Adrenal gland (tissue), 9 donors: ENCODE measurements at regions not wholly inside any gene's neighbourhood (a gene's known extent, or its start where the extent isn't known, plus 50 kb on each side); places are given as distances from the start of the nearest gene placed in this dataset.

Experiments used
- DNase-seq, 7 donors: peaks; one replicate each; pipeline ENCODE4 v3.0.0-alpha.2; 2019 to 2020
- H3K27ac ChIP-seq, 5 donors: fragments of 200-600 bp; sonication (generic) in 4 of 5; 1 replicate in 3 of 5; 2 replicates in 2 of 5; pipeline versions ENCODE4 v1.5.1 to v1.8.0; 2016 to 2020; ENCODE audit warnings: mild to moderate bottlenecking in 1 of 5
- H3K27me3 ChIP-seq: fragments of 200-600 bp; 2 replicates; pipeline ENCODE4 v1.8.0; 2021
- H3K36me3 ChIP-seq, 2 donors: fragments of 200-600 bp; replicated peaks in 1 of 2; 1 replicate in 1 of 2; 2 replicates in 1 of 2; pipeline versions ENCODE4 v1.5.1 to v1.8.0; 2018 to 2022
- H3K4me1 ChIP-seq, 2 donors: fragments of 200-600 bp; replicated peaks in 1 of 2; 1 replicate in 1 of 2; 2 replicates in 1 of 2; pipeline versions ENCODE4 v1.5.1 to v1.8.0; 2018 to 2021
- H3K4me3 ChIP-seq, 4 donors: fragments of 200-600 bp; sonication (generic) in 3 of 4; one replicate each; pipeline ENCODE4 v1.5.1; 2016 to 2018
- H3K9me3 ChIP-seq, 3 donors: fragments of 200-600 bp; sonication (generic) in 1 of 3; replicated peaks in 1 of 3; 1 replicate in 2 of 3; 2 replicates in 1 of 3; pipeline versions ENCODE4 v1.5.1 to v1.8.0; 2016 to 2021
- POLR2A ChIP-seq, 2 donors: fragments of 450-650 bp; IDR thresholded peaks; one replicate each; pipeline ENCODE4 v1.6.1; 2017; ENCODE audit warnings: antibody characterized with exemption in 2 of 2, mild to moderate bottlenecking in 2 of 2, moderate library complexity in 1 of 2
- WGBS, 4 donors: extraction: QIAGEN DNeasy Blood & Tissue Kit in 2 of 4; methylation state at CpG; one replicate each; pipeline versions ENCODE4 v1.1.5 to v1.1.7; 2013 to 2017; 5-methylcytosine and 5-hydroxymethylcytosine counted together
- intact Hi-C, 2 donors: fragments of 100-400 bp; cut with DNase I; formaldehyde crosslinking; loops; one replicate each; pipeline versions ENCODE4 v1.14.1 to v1.15.0; 2022 to 2023
- TF ChIP-seq, protein P1 (sequence below), 6 experiments: fragments of 450-650 bp in 4 of 6; fragments of 200-600 bp in 2 of 6; sonication (generic) in 1 of 6; IDR thresholded peaks; 1 replicate in 5 of 6; 2 replicates in 1 of 6; pipeline versions ENCODE4 v1.5.1 to v1.8.0; 2016 to 2021; ENCODE audit warnings: antibody characterized with exemption in 6 of 6, mild to moderate bottlenecking in 2 of 6, moderate library complexity in 1 of 6
- donor health status: healthy with polysubstance abuse.
- donor health status: Bipolar disorder and iron deficiency.
- donor health status: DM: yes; HTN: yes; CAD: no.
- donor health status: DM: no; HTN: no; CAD: no.
- donor health status: DM: no; HTN: no; CAD: no.

GRCh38 chr5:142472306-142472951 lies 147.6 kb upstream of the SPRY4 start:
- DNase-seq: no peak
- intact Hi-C loops: no loop called here
- no peaks in the 10 kb centered on the region for H3K9me3 ChIP-seq
- WGBS, 4 donors: 79 to 94% (median 83%) methylated on average over 7 of the region's 7 CpGs
- H3K27ac ChIP-seq: no peak overlapping the region
- no peak overlapping the region for H3K4me3 ChIP-seq
- no peaks in the 10 kb centered on the region for H3K27me3 ChIP-seq
- TF ChIP-seq, protein P1, sequence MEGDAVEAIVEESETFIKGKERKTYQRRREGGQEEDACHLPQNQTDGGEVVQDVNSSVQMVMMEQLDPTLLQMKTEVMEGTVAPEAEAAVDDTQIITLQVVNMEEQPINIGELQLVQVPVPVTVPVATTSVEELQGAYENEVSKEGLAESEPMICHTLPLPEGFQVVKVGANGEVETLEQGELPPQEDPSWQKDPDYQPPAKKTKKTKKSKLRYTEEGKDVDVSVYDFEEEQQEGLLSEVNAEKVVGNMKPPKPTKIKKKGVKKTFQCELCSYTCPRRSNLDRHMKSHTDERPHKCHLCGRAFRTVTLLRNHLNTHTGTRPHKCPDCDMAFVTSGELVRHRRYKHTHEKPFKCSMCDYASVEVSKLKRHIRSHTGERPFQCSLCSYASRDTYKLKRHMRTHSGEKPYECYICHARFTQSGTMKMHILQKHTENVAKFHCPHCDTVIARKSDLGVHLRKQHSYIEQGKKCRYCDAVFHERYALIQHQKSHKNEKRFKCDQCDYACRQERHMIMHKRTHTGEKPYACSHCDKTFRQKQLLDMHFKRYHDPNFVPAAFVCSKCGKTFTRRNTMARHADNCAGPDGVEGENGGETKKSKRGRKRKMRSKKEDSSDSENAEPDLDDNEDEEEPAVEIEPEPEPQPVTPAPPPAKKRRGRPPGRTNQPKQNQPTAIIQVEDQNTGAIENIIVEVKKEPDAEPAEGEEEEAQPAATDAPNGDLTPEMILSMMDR (IDR thresholded peaks at IDR 0.05): no peak
- no peak for TF ChIP-seq POLR2A (IDR thresholded peaks at IDR 0.05)
- no peaks in the 10 kb centered on the region for H3K4me1 ChIP-seq
- H3K36me3 ChIP-seq: no peaks in the 10 kb centered on the region

- H3K4me1 ChIP-seq: no peaks in the 10 kb centered on the region
- intact Hi-C loops: no loop called here
- TF ChIP-seq, protein P1 (IDR thresholded peaks at IDR 0.05): no peak
- no peak for TF ChIP-seq POLR2A (IDR thresholded peaks at IDR 0.05)
- 66 to 78% (median 72%) methylated on average over 6 to 7 of the region's 7 CpGs for WGBS, 4 donors
- no peaks in the 10 kb centered on the region for H3K27me3 ChIP-seq
- no peaks in the 10 kb centered on the region for H3K36me3 ChIP-seq
- H3K4me3 ChIP-seq: no peak overlapping the region
- DNase-seq: no peak
- H3K27ac ChIP-seq: no peak overlapping the region
- no peaks in the 10 kb centered on the region for H3K9me3 ChIP-seq
Measured at GRCh38 chr5:142466195-142466971, 141.6 kb upstream of the SPRY4 start.

GRCh38 chr5:142465476-142465875 lies 140.7 kb upstream of the SPRY4 start:
- no peak for DNase-seq
- no peak overlapping the region for H3K4me3 ChIP-seq
- no peaks in the 10 kb centered on the region for H3K36me3 ChIP-seq
- no peaks in the 10 kb centered on the region for H3K4me1 ChIP-seq
- no peaks in the 10 kb centered on the region for H3K9me3 ChIP-seq
- 50 to 80% (median 65%) methylated on average over 1 of the region's 1 CpG for WGBS, 4 donors
- TF ChIP-seq, protein P1 (IDR thresholded peaks at IDR 0.05): no peak
- TF ChIP-seq POLR2A (IDR thresholded peaks at IDR 0.05): no peak
- intact Hi-C loops: no loop called here
- H3K27me3 ChIP-seq: no peaks in the 10 kb centered on the region
- no peak overlapping the region for H3K27ac ChIP-seq

- 81 to 92% (median 84%) methylated on average over 2 of the region's 2 CpGs for WGBS, 4 donors
- Histone ChIP-seq H3K27ac (no peak overlapping the region), H3K9me3 (no peaks in the 10 kb centered on the region), H3K4me3 (no peak overlapping the region), H3K4me1 (no peaks in the 10 kb centered on the region), H3K27me3 (no peaks in the 10 kb centered on the region), H3K36me3 (no peaks in the 10 kb centered on the region)
- DNase-seq: no peak
- intact Hi-C loops: no loop called here
- no peak for TF ChIP-seq POLR2A (IDR thresholded peaks at IDR 0.05)
- TF ChIP-seq, protein P1 (IDR thresholded peaks at IDR 0.05): no peak
Measured at GRCh38 chr5:142463904-142464303, 139.1 kb upstream of the SPRY4 start.
